ENCODE measurements at regions not wholly inside any gene's neighbourhood (a gene's known extent, or its start where the extent isn't known, plus 50 kb on each side); places are given as distances from the start of the nearest gene placed in this dataset.

DNA sequence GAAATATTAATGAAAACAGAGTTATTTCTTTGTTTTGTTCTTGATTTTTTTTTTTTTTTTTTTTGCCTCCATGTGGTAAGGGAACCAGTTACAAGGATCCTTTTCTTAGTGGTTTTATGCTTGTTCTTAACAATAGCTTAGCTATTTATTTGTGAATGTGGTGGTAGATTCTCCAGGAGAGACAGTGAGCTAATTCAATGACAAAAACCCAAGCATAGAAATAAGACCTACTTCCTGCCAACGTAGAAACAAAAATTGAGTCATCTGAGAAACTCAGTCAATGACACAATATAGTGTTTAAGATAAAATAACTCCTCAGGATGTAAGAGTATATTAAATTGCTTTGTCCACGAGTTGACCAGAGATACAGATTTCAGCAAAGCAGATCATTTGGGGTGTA is 863.8 kb upstream of the PABPC4L start:
- DNase-seq (ENCODE audit: extremely low read depth, low read depth): no peak
- TF ChIP-seq, protein P1, sequence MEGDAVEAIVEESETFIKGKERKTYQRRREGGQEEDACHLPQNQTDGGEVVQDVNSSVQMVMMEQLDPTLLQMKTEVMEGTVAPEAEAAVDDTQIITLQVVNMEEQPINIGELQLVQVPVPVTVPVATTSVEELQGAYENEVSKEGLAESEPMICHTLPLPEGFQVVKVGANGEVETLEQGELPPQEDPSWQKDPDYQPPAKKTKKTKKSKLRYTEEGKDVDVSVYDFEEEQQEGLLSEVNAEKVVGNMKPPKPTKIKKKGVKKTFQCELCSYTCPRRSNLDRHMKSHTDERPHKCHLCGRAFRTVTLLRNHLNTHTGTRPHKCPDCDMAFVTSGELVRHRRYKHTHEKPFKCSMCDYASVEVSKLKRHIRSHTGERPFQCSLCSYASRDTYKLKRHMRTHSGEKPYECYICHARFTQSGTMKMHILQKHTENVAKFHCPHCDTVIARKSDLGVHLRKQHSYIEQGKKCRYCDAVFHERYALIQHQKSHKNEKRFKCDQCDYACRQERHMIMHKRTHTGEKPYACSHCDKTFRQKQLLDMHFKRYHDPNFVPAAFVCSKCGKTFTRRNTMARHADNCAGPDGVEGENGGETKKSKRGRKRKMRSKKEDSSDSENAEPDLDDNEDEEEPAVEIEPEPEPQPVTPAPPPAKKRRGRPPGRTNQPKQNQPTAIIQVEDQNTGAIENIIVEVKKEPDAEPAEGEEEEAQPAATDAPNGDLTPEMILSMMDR (IDR thresholded peaks at IDR 0.05; ENCODE audit: low read depth, low read length): no peak

DNA sequence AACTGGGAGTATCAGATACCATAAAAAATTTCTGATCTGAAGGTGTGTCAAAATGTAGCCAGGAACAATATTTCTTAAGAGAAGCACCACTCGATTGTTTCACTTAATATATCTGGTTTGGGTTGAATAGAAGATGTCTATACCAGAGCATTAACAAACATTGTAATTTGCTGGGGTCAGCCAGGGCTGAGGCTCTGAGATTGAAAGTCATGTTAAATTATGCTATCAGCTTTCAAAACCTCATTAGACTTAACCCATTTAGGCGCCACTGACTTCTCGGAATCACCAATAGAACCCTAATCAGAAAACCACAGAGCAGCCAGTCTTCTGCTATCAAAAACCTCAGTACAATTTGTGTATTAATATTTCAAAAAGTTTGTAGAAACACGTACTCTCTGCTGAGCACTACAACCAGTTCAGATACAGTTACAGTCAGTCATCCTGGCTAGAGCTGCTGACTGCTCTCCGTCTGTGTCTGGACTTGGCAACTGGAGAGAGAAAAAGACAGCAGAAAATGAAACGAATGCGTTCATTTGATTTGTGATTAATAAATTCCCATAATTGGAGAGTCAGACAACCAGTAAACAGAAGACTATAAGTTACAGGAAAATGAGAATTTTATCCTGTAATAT is 848.6 kb upstream of the PABPC4L start:
- DNase-seq (ENCODE audit: extremely low read depth, low read depth): no peak
- TF ChIP-seq, protein P1 (IDR thresholded peaks at IDR 0.05; ENCODE audit: low read depth, low read length): no peak

DNA sequence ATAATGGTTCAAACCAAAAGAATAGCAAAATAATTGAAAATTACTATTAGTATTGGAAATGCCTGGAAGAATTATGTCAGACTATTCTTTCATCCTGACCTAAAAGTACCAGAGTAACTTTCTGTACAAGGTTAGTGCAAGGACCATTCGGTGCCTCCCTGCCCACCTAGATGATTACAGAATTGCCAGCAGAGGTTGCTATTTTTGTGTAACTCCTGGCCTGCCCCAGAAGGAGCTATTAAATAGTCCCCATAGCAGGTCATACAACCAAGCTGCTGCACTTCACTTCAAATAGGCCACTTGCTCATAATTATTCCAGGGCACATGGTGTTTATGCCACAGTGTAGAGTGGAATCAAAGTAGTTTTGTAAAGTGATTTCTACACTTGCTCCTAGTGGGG is 831.1 kb upstream of the PABPC4L start:
- TF ChIP-seq, protein P1 (IDR thresholded peaks at IDR 0.05; ENCODE audit: low read depth, low read length): no peak
- DNase-seq (ENCODE audit: extremely low read depth, low read depth): no peak

DNA sequence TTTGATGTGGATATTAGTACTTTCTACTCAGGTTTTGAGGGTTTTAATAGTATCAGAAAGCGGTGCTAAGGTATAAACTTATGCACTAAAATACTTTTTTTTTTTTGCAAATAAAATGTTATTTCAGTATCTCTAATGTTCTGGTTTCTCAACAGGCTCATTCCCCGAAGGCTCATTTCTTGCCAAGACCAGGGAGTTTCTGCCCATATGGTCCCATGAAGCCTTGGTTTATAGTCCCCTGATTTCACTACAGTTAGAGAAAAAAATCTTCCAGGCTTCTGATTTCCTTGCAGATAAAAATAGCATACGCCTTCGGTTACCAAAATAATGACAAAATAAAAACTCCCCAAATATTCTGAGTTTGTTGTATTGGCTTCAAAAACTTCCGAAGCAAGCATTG is 814.2 kb upstream of the PABPC4L start:
- TF ChIP-seq, protein P1 (IDR thresholded peaks at IDR 0.05; ENCODE audit: low read depth, low read length): no peak
- no peak for DNase-seq (ENCODE audit: extremely low read depth, low read depth)

DNA sequence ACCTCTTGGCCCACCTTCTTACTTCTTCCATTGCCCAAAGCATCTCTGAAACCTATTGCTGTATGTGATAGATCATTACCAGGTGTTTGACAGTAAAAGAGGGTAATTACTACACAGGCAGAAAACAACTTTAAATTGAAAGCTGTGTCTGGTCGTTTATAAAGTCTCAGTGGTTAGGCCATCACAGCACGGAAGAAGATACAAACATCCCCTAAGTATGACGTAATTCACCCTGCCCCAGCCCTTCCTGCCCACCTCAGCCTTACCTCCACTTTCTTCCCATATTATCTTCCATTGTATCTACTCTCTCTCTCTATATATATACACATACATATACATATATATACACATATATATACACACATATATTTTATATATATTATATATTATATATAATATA is 805.8 kb upstream of the PABPC4L start:
- TF ChIP-seq, protein P1 (IDR thresholded peaks at IDR 0.05; ENCODE audit: low read depth, low read length): no peak
- DNase-seq (ENCODE audit: extremely low read depth, low read depth): no peak

DNA sequence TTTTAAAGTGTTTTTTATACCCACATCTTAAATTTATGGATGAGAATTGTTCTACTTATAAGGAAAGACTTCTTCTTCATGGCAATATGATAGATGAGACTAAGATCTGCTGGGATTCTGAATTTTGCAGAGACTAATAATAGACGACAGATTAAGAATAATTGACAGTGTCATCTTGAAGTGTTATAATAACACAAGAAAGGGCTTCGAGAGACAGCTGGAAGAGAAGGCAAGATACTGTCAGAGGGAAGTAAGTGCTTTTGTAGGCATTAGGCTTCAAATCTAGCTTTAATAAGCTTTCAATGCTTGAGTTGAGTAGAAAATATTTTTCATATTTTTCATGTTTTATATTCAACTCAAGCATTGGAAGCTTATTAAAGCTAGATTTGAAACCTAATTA is 797.6 kb upstream of the PABPC4L start:
- TF ChIP-seq, protein P1 (IDR thresholded peaks at IDR 0.05; ENCODE audit: low read depth, low read length): no peak

DNA sequence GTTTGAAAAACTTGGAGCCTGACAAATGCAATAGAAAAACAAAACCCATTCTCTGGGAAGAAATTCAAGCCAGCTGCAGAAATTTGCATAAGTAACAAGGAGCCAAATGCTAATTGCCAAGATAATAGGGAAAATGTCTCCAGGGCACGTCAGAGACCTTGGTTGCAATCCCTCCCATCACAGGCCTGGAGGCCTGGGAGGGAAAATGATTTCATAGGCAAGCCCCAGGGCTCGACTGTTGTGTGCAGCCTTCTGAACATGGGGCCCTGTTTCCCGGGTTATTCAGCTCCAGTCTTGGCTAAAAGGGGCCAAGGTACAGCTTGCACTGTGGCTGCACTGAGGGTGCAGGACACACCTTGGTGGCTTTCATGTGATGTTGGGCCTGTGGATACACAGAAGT is 760.4 kb upstream of the PABPC4L start:
- no peak for DNase-seq (ENCODE audit: extremely low read depth, low read depth)
- TF ChIP-seq, protein P1 (IDR thresholded peaks at IDR 0.05; ENCODE audit: low read depth, low read length): no peak

More for the DNA sequence above, 797.6 kb upstream of the PABPC4L start:
- DNase-seq (ENCODE audit: extremely low read depth, low read depth): no peak

Measured in AG09319 (cell line).